ENCODE measurements at regions not wholly inside any gene's neighbourhood (a gene's known extent, or its start where the extent isn't known, plus 50 kb on each side); places are given as distances from the start of the nearest gene placed in this dataset.

- no peaks in the 10 kb centered on the region for H4K20me1 ChIP-seq (ENCODE audit: insufficient read depth)
- no peaks in the 10 kb centered on the region for H3F3A ChIP-seq (ENCODE audit: insufficient read depth, low read length, poor library complexity, severe bottlenecking)
- TF ChIP-seq EZH2 (IDR thresholded peaks at IDR 0.05; ENCODE audit: borderline replicate concordance, insufficient read depth, low read length, poor library complexity, severe bottlenecking), result no peak
- no peak for TF ChIP-seq RAD21 (conservative IDR thresholded peaks at IDR 0.05)
- no peak for TF ChIP-seq MXI1 (conservative IDR thresholded peaks at IDR 0.05; ENCODE audit: poor library complexity, severe bottlenecking)
- no peak for TF ChIP-seq POLR2AphosphoS5 (IDR thresholded peaks at IDR 0.05)
- no peak for TF ChIP-seq SMC3 (conservative IDR thresholded peaks at IDR 0.05; ENCODE audit: poor library complexity)
- TF ChIP-seq REST (IDR thresholded peaks at IDR 0.05; ENCODE audit: borderline replicate concordance), result no peak
- no peak for TF ChIP-seq EP300 (conservative IDR thresholded peaks at IDR 0.05; ENCODE audit: poor library complexity, severe bottlenecking)
- TF ChIP-seq CTCF (IDR thresholded peaks at IDR 0.05; ENCODE audit: poor library complexity, severe bottlenecking), result no peak
- TF ChIP-seq TAF1 (IDR thresholded peaks at IDR 0.05; ENCODE audit: low read depth), result no peak
- H2AFZ ChIP-seq (ENCODE audit: low read depth, low read length), result no peak overlapping the region
- H3K36me3 ChIP-seq (ENCODE audit: insufficient read depth, low read length), result no peaks in the 10 kb centered on the region
- H3K4me2 ChIP-seq (ENCODE audit: low read length), result no peak overlapping the region
- H3K9me3 ChIP-seq (ENCODE audit: low read length), result no peaks in the 10 kb centered on the region
- no peak overlapping the region for H3K9ac ChIP-seq (ENCODE audit: low read length)
- no peaks in the 10 kb centered on the region for H3K79me2 ChIP-seq (replicated peaks; ENCODE audit: insufficient read depth, low read length)
- no peak overlapping the region for H3K4me3 ChIP-seq (ENCODE audit: low read length)
- no peaks in the 10 kb centered on the region for H3K27me3 ChIP-seq (ENCODE audit: insufficient read depth, low read depth, low read length)
- no peak overlapping the region for H3K27ac ChIP-seq (ENCODE audit: low read length)
- no peaks in the 10 kb centered on the region for H3K9me2 ChIP-seq (ENCODE audit: insufficient read depth, low read length)
Observed at GRCh38 chr7:138407792-138408191, 52.3 kb upstream of the TRIM24 start.

Small RNAs in the stretch of these regions (small RNA-seq; reads per million reads assigned to genes)
- gene RF00019, result 0 to 1.2 (median 0) reads per million in 3 experiments
- 0 reads per million in 3 experiments for gene RF00432

Measured in neural cell (in vitro differentiated cells).